ENCODE measurements at regions not wholly inside any gene's neighbourhood (a gene's known extent, or its start where the extent isn't known, plus 50 kb on each side); places are given as distances from the start of the nearest gene placed in this dataset.

- TF ChIP-seq CTCF (IDR thresholded peaks at IDR 0.05; ENCODE audit: low read depth, low read length, poor library complexity, severe bottlenecking): no peak
- no peak for TF ChIP-seq EZH2phosphoT487 (IDR thresholded peaks at IDR 0.05; ENCODE audit: borderline replicate concordance, low read length)
Measured at GRCh38 chr18:40124107-40124506, 1830.9 kb upstream of the PIK3C3 start.

All from DOHH2 (cell line).